ENCODE measurements at regions not wholly inside any gene's neighbourhood (a gene's known extent, or its start where the extent isn't known, plus 50 kb on each side); places are given as distances from the start of the nearest gene placed in this dataset.
"Not testable (repeated sequence)": the region's sequence is repeated elsewhere in the genome, so short reads cannot be mapped to it uniquely, and the experiment has no call there.

- DNase-seq (ENCODE audit: low read depth in 2 of 3, low spot score in 2 of 3): no peak
Observed at GRCh38 chr3:5739299-5739935, 551.9 kb downstream of the EDEM1 start.

- DNase-seq (ENCODE audit: low read depth in 2 of 3, low spot score in 2 of 3): no peak
Observed at GRCh38 chr3:5739949-5740348, 552.4 kb downstream of the EDEM1 start.

GRCh38 chr3:5741017-5741416, 553.5 kb downstream of the EDEM1 start:
- no peak for DNase-seq (ENCODE audit: low read depth in 2 of 3, low spot score in 2 of 3)

GRCh38 chr3:5750091-5750490, 562.6 kb downstream of the EDEM1 start:
- no peak for DNase-seq (ENCODE audit: low read depth in 2 of 3, low spot score in 2 of 3)

- DNase-seq (ENCODE audit: low read depth in 2 of 3, low spot score in 2 of 3): no peak
Observed at GRCh38 chr3:5750874-5751640, 563.5 kb downstream of the EDEM1 start.

GRCh38 chr3:5754602-5755001, 567.1 kb downstream of the EDEM1 start:
- DNase-seq (ENCODE audit: low read depth in 2 of 3, low spot score in 2 of 3): no peak

GRCh38 chr3:5756443-5756842, 568.9 kb downstream of the EDEM1 start:
- DNase-seq (ENCODE audit: low read depth in 2 of 3, low spot score in 2 of 3): no peak

- DNase-seq (ENCODE audit: low read depth in 2 of 3, low spot score in 2 of 3): no peak
Observed at GRCh38 chr3:5757213-5757804, 569.8 kb downstream of the EDEM1 start.

- no peak for DNase-seq (ENCODE audit: low read depth in 2 of 3, low spot score in 2 of 3)
Observed at GRCh38 chr3:5758699-5759098, 571.2 kb downstream of the EDEM1 start.

GRCh38 chr3:5762506-5762905, 575.0 kb downstream of the EDEM1 start:
- no peak for DNase-seq (ENCODE audit: low read depth in 2 of 3, low spot score in 2 of 3)

GRCh38 chr3:5766848-5767247, 579.3 kb downstream of the EDEM1 start:
- no peak for DNase-seq (ENCODE audit: low read depth in 2 of 3, low spot score in 2 of 3)

- DNase-seq (ENCODE audit: low read depth in 2 of 3, low spot score in 2 of 3): no peak
Observed at GRCh38 chr3:5767304-5767703, 579.8 kb downstream of the EDEM1 start.

GRCh38 chr3:5768281-5768945, 580.9 kb downstream of the EDEM1 start:
- no peak for DNase-seq (ENCODE audit: low read depth in 2 of 3, low spot score in 2 of 3)

GRCh38 chr3:5769825-5770224, 582.3 kb downstream of the EDEM1 start:
- DNase-seq (ENCODE audit: low read depth in 2 of 3, low spot score in 2 of 3): no peak

GRCh38 chr3:5774337-5774736, 586.8 kb downstream of the EDEM1 start:
- DNase-seq (ENCODE audit: low read depth in 2 of 3, low spot score in 2 of 3): no peak

GRCh38 chr3:5775100-5775499, 587.6 kb downstream of the EDEM1 start:
- DNase-seq (ENCODE audit: low read depth in 2 of 3, low spot score in 2 of 3): not testable (repeated sequence)

GRCh38 chr3:5784690-5785089, 597.2 kb downstream of the EDEM1 start:
- DNase-seq (ENCODE audit: low read depth in 2 of 3, low spot score in 2 of 3): no peak

- DNase-seq (ENCODE audit: low read depth in 2 of 3, low spot score in 2 of 3): no peak
Observed at GRCh38 chr3:5787861-5788488, 600.5 kb downstream of the EDEM1 start.

GRCh38 chr3:5788496-5788895, 601.0 kb downstream of the EDEM1 start:
- no peak for DNase-seq (ENCODE audit: low read depth in 2 of 3, low spot score in 2 of 3)

- DNase-seq (ENCODE audit: low read depth in 2 of 3, low spot score in 2 of 3): no peak
Observed at GRCh38 chr3:5791558-5791957, 604.1 kb downstream of the EDEM1 start.

- no peak for DNase-seq (ENCODE audit: low read depth in 2 of 3, low spot score in 2 of 3)
Observed at GRCh38 chr3:5796541-5796940, 609.0 kb downstream of the EDEM1 start.

Measured in activated CD8-positive, alpha-beta memory T cell treated with anti-CD3 and anti-CD28 coated beads for 48 hours (primary cell).